ENCODE measurements at regions not wholly inside any gene's neighbourhood (a gene's known extent, or its start where the extent isn't known, plus 50 kb on each side); places are given as distances from the start of the nearest gene placed in this dataset.
"Not testable (repeated sequence)": the region's sequence is repeated elsewhere in the genome, so short reads cannot be mapped to it uniquely, and the experiment has no call there.

DNA sequence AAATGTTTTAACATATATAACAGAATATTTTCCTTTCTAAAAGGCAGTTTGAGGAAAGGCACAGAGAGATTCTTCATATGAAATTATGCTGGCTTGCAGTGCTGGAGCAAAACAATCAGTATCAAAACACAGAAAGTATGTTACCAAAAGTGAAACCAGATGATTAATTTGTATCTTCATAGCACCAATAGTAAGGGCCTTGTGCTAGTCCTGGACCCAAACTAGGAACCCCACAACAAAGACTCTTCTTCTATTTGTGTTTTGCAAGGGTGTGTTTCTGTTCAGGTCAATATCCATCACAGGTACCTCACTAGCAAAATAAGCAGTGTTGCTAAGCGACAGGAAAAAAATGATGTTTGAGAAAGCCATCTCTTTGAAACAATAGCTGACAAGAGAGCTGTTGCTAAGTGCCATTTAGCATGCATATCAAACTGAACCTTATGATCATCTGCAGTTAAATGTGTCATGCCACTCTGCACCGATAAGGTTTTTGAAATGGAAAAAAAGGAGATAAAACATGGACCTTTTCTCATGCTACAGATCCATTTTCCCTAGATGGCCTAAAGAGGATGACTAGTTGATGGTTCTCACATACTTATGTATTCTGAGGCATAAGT, 196.2 kb upstream of the ALG10 start:
- TF ChIP-seq, protein P1, sequence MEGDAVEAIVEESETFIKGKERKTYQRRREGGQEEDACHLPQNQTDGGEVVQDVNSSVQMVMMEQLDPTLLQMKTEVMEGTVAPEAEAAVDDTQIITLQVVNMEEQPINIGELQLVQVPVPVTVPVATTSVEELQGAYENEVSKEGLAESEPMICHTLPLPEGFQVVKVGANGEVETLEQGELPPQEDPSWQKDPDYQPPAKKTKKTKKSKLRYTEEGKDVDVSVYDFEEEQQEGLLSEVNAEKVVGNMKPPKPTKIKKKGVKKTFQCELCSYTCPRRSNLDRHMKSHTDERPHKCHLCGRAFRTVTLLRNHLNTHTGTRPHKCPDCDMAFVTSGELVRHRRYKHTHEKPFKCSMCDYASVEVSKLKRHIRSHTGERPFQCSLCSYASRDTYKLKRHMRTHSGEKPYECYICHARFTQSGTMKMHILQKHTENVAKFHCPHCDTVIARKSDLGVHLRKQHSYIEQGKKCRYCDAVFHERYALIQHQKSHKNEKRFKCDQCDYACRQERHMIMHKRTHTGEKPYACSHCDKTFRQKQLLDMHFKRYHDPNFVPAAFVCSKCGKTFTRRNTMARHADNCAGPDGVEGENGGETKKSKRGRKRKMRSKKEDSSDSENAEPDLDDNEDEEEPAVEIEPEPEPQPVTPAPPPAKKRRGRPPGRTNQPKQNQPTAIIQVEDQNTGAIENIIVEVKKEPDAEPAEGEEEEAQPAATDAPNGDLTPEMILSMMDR (IDR thresholded peaks at IDR 0.05; ENCODE audit: low read length, missing control alignments), result no peak
- H3K4me3 ChIP-seq (replicated peaks; ENCODE audit: low read depth, low read length), result no peak overlapping the region
- DNase-seq (ENCODE audit: low read depth), result no peak

DNA sequence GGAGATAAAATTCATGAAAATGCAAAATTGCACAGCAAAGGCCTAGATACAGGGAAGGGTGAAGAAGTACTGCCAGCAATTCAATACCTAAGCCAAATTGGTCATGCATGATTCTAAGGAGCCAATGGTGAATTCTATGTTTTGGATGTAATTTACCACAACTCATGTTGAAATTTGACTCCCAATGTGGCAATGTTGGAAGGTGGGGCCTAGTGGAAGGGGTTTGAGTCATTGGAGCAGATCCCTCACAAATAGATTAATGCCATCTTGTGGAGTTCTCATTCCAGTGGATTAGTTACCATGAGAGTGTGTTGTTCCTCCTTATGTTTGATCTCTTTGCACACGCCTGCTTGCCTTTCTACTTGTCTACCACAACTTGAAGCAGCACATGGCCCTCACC, 194.0 kb upstream of the ALG10 start:
- DNase-seq (ENCODE audit: low read depth), result no peak
- no peak overlapping the region for H3K4me3 ChIP-seq (replicated peaks; ENCODE audit: low read depth, low read length)
- TF ChIP-seq, protein P1 (IDR thresholded peaks at IDR 0.05; ENCODE audit: low read length, missing control alignments), result no peak

- no peak overlapping the region for H3K4me3 ChIP-seq (replicated peaks; ENCODE audit: low read depth, low read length)
- TF ChIP-seq, protein P1 (IDR thresholded peaks at IDR 0.05; ENCODE audit: low read length, missing control alignments), result no peak
- no peak for DNase-seq (ENCODE audit: low read depth)
Observed at GRCh38 chr12:33830070-33830469, 192.2 kb upstream of the ALG10 start.

GRCh38 chr12:33832900-33833299, 189.4 kb upstream of the ALG10 start:
- TF ChIP-seq, protein P1 (IDR thresholded peaks at IDR 0.05; ENCODE audit: low read length, missing control alignments), result no peak
- DNase-seq (ENCODE audit: low read depth), result no peak
- H3K4me3 ChIP-seq (replicated peaks; ENCODE audit: low read depth, low read length), result no peak overlapping the region

- H3K4me3 ChIP-seq (replicated peaks; ENCODE audit: low read depth, low read length), result no peak overlapping the region
- no peak for DNase-seq (ENCODE audit: low read depth)
- TF ChIP-seq, protein P1 (IDR thresholded peaks at IDR 0.05; ENCODE audit: low read length, missing control alignments), result no peak
Observed at GRCh38 chr12:33834672-33835071, 187.6 kb upstream of the ALG10 start.

DNA sequence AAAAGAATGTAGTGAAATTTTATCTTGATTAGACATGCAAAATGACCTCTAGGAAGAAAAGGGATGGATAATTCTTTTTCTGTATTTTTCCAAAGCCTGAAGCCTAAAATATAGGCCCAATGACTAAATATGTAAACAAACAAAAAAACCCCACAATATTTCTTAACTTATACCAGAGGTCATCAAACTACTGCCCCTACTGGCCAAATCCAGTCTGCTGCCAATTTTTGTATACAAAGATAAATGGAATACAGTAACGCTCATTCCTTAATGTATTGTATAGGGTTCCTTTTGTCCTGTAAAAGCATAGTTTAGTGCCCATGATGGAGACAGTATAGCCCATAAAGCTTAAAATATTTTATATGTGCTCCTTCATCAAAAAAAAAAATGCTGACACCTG, 145.7 kb upstream of the ALG10 start:
- TF ChIP-seq, protein P1 (IDR thresholded peaks at IDR 0.05; ENCODE audit: low read length, missing control alignments), result no peak
- no peak overlapping the region for H3K4me3 ChIP-seq (replicated peaks; ENCODE audit: low read depth, low read length)
- no peak for DNase-seq (ENCODE audit: low read depth)

GRCh38 chr12:33892425-33892824, 129.9 kb upstream of the ALG10 start:
- no peak for DNase-seq (ENCODE audit: low read depth)
- H3K4me3 ChIP-seq (replicated peaks; ENCODE audit: low read depth, low read length), result no peak overlapping the region
- TF ChIP-seq, protein P1 (IDR thresholded peaks at IDR 0.05; ENCODE audit: low read length, missing control alignments), result no peak

DNA sequence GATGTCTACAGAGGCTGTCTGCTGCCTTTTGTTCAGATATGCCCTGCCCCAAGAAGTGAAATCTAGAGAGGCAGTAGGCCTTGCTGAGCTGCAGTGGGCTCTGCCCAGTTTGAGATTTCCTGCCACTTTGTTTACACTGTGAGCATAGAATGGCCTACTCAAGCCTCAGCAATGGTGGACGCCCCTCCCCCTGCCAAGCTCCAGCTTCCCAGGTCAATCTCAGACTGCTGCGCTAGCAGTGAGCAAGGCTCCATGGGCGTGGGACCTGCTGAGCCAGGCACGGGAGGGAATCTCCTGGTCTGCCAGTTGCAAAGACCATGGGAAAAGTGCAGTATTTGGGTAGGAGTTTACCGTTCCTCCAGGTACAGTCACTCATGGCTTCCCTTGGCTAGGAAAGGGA, 101.8 kb upstream of the ALG10 start:
- H3K4me3 ChIP-seq (replicated peaks; ENCODE audit: low read depth, low read length); DNase-seq (ENCODE audit: low read depth): not testable (repeated sequence)
